ENCODE measurements at regions not wholly inside any gene's neighbourhood (a gene's known extent, or its start where the extent isn't known, plus 50 kb on each side); places are given as distances from the start of the nearest gene placed in this dataset.

DNA sequence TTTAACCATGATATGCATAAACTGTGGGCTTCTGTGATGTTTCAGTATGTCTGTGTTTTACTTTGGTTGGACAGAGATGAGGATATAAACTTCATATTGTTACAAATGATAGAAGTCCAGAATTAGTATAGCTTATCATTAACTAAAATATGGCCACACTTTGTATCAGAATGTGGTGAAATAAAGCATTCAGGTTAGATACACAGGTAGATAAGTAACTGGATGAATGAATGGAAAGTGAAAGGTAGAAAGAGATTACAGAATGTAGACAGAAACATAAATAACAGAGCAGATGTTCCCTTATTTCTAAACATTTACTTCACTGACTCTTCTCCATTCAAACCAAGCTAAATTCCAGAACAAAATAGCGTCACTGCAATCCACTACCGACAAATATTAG, 1033.8 kb downstream of the CDH18 start:
- Histone ChIP-seq H3K9me3 (ENCODE audit: low read length) (no peaks in the 10 kb centered on the region), H3K36me3 (ENCODE audit: insufficient read depth, low read length) (no peaks in the 10 kb centered on the region), H3K9ac (ENCODE audit: low read length) (no peak overlapping the region), H3K27me3 (ENCODE audit: control insufficient read depth in 1 of 2, insufficient read depth in 2 of 2, low read length in 2 of 2) (no peaks in the 10 kb centered on the region), H3K4me3 (ENCODE audit: low read depth in 1 of 2, low read length in 2 of 2) (no peak overlapping the region), H3K4me1 (ENCODE audit: insufficient read depth, low read length) (no peaks in the 10 kb centered on the region), H3K27ac (ENCODE audit: low read depth, low read length) (no peak overlapping the region)

- no peak overlapping the region for H3K27ac ChIP-seq (ENCODE audit: low read depth, low read length)
- no peaks in the 10 kb centered on the region for H3K36me3 ChIP-seq (ENCODE audit: insufficient read depth, low read length)
- H3K4me1 ChIP-seq (ENCODE audit: insufficient read depth, low read length), result no peaks in the 10 kb centered on the region
- H3K4me3 ChIP-seq (ENCODE audit: low read depth in 1 of 2, low read length in 2 of 2), result no peak overlapping the region
- no peak overlapping the region for H3K9ac ChIP-seq (ENCODE audit: low read length)
- H3K9me3 ChIP-seq (ENCODE audit: low read length), result no peaks in the 10 kb centered on the region
- H3K27me3 ChIP-seq (ENCODE audit: control insufficient read depth in 1 of 2, insufficient read depth in 2 of 2, low read length in 2 of 2), result no peaks in the 10 kb centered on the region
Observed at GRCh38 chr5:18959535-18959934, 1028.5 kb downstream of the CDH18 start.

DNA sequence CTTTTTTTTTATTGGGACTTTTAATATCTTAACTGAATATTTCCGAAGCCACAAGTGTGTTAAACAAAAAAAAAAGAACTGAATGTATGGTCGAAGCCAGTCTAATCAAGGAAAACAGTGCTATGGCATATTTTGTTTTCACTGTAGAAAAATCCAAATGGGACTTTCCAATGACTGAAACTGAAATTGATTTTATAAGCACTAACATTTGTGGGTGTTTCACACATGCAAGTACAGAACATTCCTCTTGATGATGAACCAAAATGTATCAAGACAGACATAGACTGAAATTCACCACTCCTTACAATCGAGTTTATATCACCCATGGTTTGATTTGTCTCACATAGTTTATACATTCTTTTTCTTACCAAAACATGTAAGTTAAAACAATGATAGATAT, 1026.8 kb downstream of the CDH18 start:
- Histone ChIP-seq H3K27ac (ENCODE audit: low read depth, low read length) (no peak overlapping the region), H3K9me3 (ENCODE audit: low read length) (no peaks in the 10 kb centered on the region)

DNA sequence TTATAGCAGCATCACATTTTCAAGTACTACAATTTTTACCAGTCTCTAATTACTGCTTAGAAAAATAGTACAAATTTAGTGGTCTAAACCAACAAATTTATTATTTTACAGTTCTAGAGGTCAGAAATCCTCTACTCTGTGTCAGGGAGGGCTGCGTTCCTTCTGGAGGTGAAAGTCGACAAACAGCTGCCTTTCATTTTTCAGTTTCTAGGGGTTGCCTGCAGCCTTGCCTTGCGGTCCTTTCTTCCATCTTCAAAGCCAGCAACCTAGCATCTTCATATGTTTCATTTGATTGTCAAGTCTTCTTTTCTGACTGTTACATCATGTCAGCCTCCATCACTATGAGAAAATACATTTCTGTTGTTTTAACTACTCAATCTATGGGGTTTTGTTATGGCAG, 1022.1 kb downstream of the CDH18 start:
- Histone ChIP-seq H3K36me3 (ENCODE audit: insufficient read depth, low read length) (no peaks in the 10 kb centered on the region), H3K27ac (ENCODE audit: low read depth, low read length) (no peak overlapping the region), H3K9me3 (ENCODE audit: low read length) (no peaks in the 10 kb centered on the region), H3K4me3 (ENCODE audit: low read depth in 1 of 2, low read length in 2 of 2) (no peak overlapping the region), H3K27me3 (ENCODE audit: control insufficient read depth in 1 of 2, insufficient read depth in 2 of 2, low read length in 2 of 2) (no peaks in the 10 kb centered on the region), H3K4me1 (ENCODE audit: insufficient read depth, low read length) (no peaks in the 10 kb centered on the region), H3K9ac (ENCODE audit: low read length) (no peak overlapping the region)

More for the DNA sequence above, 1026.8 kb downstream of the CDH18 start:
- no peaks in the 10 kb centered on the region for H3K27me3 ChIP-seq (ENCODE audit: control insufficient read depth in 1 of 2, insufficient read depth in 2 of 2, low read length in 2 of 2)
- H3K4me3 ChIP-seq (ENCODE audit: low read depth in 1 of 2, low read length in 2 of 2), result no peak overlapping the region
- H3K36me3 ChIP-seq (ENCODE audit: insufficient read depth, low read length), result no peaks in the 10 kb centered on the region
- H3K9ac ChIP-seq (ENCODE audit: low read length), result no peak overlapping the region
- no peaks in the 10 kb centered on the region for H3K4me1 ChIP-seq (ENCODE audit: insufficient read depth, low read length)

DNA sequence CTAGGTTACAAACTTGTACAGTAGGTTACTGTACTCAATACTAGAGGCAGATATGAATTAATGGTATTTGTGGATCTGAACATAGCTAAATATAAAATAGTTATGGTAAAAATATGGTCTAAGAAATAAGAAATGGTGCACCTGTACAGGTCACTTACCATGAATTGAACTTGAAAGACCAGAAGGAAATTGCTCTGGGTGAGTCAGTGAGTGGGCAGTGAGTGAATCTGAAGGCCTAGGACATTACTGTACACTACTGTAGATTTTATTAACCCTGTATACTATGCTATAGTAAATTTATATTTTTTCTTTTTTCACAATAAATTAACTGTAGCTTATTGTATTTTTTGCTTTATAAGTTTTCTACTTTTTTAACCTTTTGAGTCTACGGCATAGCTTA, 1020.4 kb downstream of the CDH18 start:
- Histone ChIP-seq H3K27ac (ENCODE audit: low read depth, low read length) (no peak overlapping the region), H3K4me1 (ENCODE audit: insufficient read depth, low read length) (no peaks in the 10 kb centered on the region), H3K36me3 (ENCODE audit: insufficient read depth, low read length) (no peaks in the 10 kb centered on the region), H3K9ac (ENCODE audit: low read length) (no peak overlapping the region), H3K9me3 (ENCODE audit: low read length) (no peaks in the 10 kb centered on the region), H3K27me3 (ENCODE audit: control insufficient read depth in 1 of 2, insufficient read depth in 2 of 2, low read length in 2 of 2) (no peaks in the 10 kb centered on the region), H3K4me3 (ENCODE audit: low read depth in 1 of 2, low read length in 2 of 2) (no peak overlapping the region)

DNA sequence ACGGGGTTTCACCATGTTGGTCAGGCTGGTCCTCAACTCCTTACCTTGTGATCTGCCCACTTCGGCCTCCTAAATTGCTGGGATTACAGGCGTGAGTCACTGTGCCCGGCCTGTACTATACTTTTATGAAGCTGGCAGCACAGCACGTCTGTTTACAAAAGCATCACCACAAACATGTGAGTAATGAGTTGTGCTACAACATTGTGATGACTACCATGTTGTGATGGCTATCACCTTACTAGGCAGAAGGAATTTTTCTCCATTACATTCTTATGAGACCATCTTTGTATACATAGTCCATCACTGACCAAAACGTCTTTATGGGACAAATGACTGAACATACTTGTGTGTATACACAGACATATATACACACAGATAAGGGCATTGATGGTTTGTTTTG, 1019.0 kb downstream of the CDH18 start:
- Histone ChIP-seq H3K27ac (ENCODE audit: low read depth, low read length) (no peak overlapping the region), H3K36me3 (ENCODE audit: insufficient read depth, low read length) (no peaks in the 10 kb centered on the region), H3K9me3 (ENCODE audit: low read length) (no peaks in the 10 kb centered on the region), H3K4me1 (ENCODE audit: insufficient read depth, low read length) (no peaks in the 10 kb centered on the region), H3K27me3 (ENCODE audit: control insufficient read depth in 1 of 2, insufficient read depth in 2 of 2, low read length in 2 of 2) (no peaks in the 10 kb centered on the region), H3K9ac (ENCODE audit: low read length) (no peak overlapping the region), H3K4me3 (ENCODE audit: low read depth in 1 of 2, low read length in 2 of 2) (no peak overlapping the region)

DNA sequence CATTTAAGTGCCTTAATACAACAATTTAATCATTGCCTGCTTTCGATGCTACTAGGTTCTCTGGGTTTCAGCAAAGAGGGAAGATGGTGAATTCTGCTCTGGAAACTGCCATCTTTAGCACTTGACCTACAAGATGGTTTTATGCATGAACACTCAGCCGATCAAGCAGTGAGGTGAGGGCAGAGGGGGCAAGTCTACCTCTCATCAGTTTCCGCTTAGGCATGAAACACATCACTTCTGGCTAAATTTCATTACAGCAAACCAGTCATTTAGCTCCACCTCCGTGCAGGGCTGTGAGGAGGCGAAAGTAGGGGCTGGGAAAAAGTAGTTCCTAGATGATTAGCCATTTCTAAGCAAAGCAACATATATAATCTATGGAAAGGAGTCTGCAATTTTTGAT, 1018.0 kb downstream of the CDH18 start:
- H3K27ac ChIP-seq (ENCODE audit: low read depth, low read length), result no peak overlapping the region
- no peaks in the 10 kb centered on the region for H3K4me1 ChIP-seq (ENCODE audit: insufficient read depth, low read length)
- no peaks in the 10 kb centered on the region for H3K27me3 ChIP-seq (ENCODE audit: control insufficient read depth in 1 of 2, insufficient read depth in 2 of 2, low read length in 2 of 2)
- no peak overlapping the region for H3K4me3 ChIP-seq (ENCODE audit: low read depth in 1 of 2, low read length in 2 of 2)
- H3K9me3 ChIP-seq (ENCODE audit: low read length), result no peaks in the 10 kb centered on the region
- no peak overlapping the region for H3K9ac ChIP-seq (ENCODE audit: low read length)
- no peaks in the 10 kb centered on the region for H3K36me3 ChIP-seq (ENCODE audit: insufficient read depth, low read length)

GRCh38 chr5:18972177-18972576, 1015.8 kb downstream of the CDH18 start:
- H3K4me1 ChIP-seq (ENCODE audit: insufficient read depth, low read length), result no peaks in the 10 kb centered on the region
- H3K9ac ChIP-seq (ENCODE audit: low read length), result no peak overlapping the region
- H3K36me3 ChIP-seq (ENCODE audit: insufficient read depth, low read length), result no peaks in the 10 kb centered on the region
- H3K27me3 ChIP-seq (ENCODE audit: control insufficient read depth in 1 of 2, insufficient read depth in 2 of 2, low read length in 2 of 2), result no peaks in the 10 kb centered on the region
- H3K9me3 ChIP-seq (ENCODE audit: low read length), result no peaks in the 10 kb centered on the region
- H3K4me3 ChIP-seq (ENCODE audit: low read depth in 1 of 2, low read length in 2 of 2), result no peak overlapping the region
- H3K27ac ChIP-seq (ENCODE audit: low read depth, low read length), result no peak overlapping the region

DNA sequence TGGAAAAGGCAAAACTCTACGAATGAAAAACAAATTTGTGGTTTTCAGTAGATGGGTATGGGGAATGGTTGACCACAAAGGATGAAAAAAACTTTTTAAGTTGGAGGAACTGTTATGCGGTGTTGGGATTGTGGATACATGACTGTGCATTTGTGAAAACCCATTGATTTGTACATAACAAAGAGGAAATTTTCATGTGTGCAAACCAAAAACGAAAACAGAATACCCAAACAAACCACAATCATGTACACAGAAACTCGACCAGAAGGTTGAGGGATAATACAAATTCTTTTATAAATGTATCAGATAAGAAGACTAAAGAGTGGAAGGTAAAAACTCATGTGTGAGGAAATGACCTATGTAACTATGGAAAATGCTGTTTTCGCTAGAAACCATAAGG, 1012.4 kb downstream of the CDH18 start:
- no peaks in the 10 kb centered on the region for H3K27me3 ChIP-seq (ENCODE audit: control insufficient read depth in 1 of 2, insufficient read depth in 2 of 2, low read length in 2 of 2)

GRCh38 chr5:18977880-18978279, 1010.1 kb downstream of the CDH18 start:
- no peaks in the 10 kb centered on the region for H3K4me1 ChIP-seq (ENCODE audit: insufficient read depth, low read length)
- H3K4me3 ChIP-seq (ENCODE audit: low read depth in 1 of 2, low read length in 2 of 2), result no peak overlapping the region
- no peak overlapping the region for H3K9ac ChIP-seq (ENCODE audit: low read length)
- H3K27ac ChIP-seq (ENCODE audit: low read depth, low read length), result no peak overlapping the region
- H3K36me3 ChIP-seq (ENCODE audit: insufficient read depth, low read length), result no peaks in the 10 kb centered on the region
- H3K9me3 ChIP-seq (ENCODE audit: low read length), result no peaks in the 10 kb centered on the region
- H3K27me3 ChIP-seq (ENCODE audit: control insufficient read depth in 1 of 2, insufficient read depth in 2 of 2, low read length in 2 of 2), result no peaks in the 10 kb centered on the region

More for the DNA sequence above, 1012.4 kb downstream of the CDH18 start:
- Histone ChIP-seq H3K9me3 (ENCODE audit: low read length) (no peaks in the 10 kb centered on the region), H3K4me3 (ENCODE audit: low read depth in 1 of 2, low read length in 2 of 2) (no peak overlapping the region), H3K4me1 (ENCODE audit: insufficient read depth, low read length) (no peaks in the 10 kb centered on the region), H3K36me3 (ENCODE audit: insufficient read depth, low read length) (no peaks in the 10 kb centered on the region), H3K27ac (ENCODE audit: low read depth, low read length) (no peak overlapping the region), H3K9ac (ENCODE audit: low read length) (no peak overlapping the region)

DNA sequence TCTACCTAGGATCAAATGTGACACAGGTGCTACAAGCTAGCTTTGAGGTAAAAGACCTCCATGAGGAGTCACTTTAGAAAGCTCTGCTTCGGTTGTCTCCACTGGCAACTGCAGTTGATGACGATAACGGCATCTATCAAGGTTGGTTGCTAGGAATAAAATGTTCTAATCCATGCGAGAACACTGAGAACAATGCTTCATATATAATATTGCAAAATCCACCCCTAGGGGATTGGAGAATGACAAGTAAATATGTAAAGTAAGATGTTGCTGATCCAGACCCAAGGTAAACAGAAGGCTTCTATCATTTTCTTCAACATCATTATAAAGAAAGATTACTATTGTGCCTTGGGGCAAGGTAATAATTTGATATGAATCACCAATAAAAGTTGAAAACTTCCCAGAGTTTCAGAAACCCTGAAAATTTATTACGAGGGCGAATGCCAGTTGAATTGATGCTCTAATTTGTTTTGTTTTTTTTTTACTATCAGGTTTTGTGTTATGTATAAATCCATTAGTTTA, 1003.4 kb downstream of the CDH18 start:
- no peaks in the 10 kb centered on the region for H3K4me1 ChIP-seq (ENCODE audit: insufficient read depth, low read length)
- no peak overlapping the region for H3K9ac ChIP-seq (ENCODE audit: low read length)
- no peaks in the 10 kb centered on the region for H3K27me3 ChIP-seq (ENCODE audit: control insufficient read depth in 1 of 2, insufficient read depth in 2 of 2, low read length in 2 of 2)
- no peak overlapping the region for H3K27ac ChIP-seq (ENCODE audit: low read depth, low read length)
- no peaks in the 10 kb centered on the region for H3K9me3 ChIP-seq (ENCODE audit: low read length)
- no peaks in the 10 kb centered on the region for H3K36me3 ChIP-seq (ENCODE audit: insufficient read depth, low read length)
- H3K4me3 ChIP-seq (ENCODE audit: low read depth in 1 of 2, low read length in 2 of 2), result no peak overlapping the region

- Histone ChIP-seq H3K27me3 (ENCODE audit: control insufficient read depth in 1 of 2, insufficient read depth in 2 of 2, low read length in 2 of 2) (no peaks in the 10 kb centered on the region), H3K36me3 (ENCODE audit: insufficient read depth, low read length) (no peaks in the 10 kb centered on the region), H3K27ac (ENCODE audit: low read depth, low read length) (no peak overlapping the region), H3K4me3 (ENCODE audit: low read depth in 1 of 2, low read length in 2 of 2) (no peak overlapping the region), H3K9me3 (ENCODE audit: low read length) (no peaks in the 10 kb centered on the region), H3K9ac (ENCODE audit: low read length) (no peak overlapping the region), H3K4me1 (ENCODE audit: insufficient read depth, low read length) (no peaks in the 10 kb centered on the region)
Observed at GRCh38 chr5:18985171-18985758, 1002.7 kb downstream of the CDH18 start.

All from muscle layer of colon (tissue), 2 donors.